CD4-positive, alpha-beta T cell treated with Interleukin-2 at 100 ng/mL for 4 hours (primary cell): ENCODE measurements at regions not wholly inside any gene's neighbourhood (a gene's known extent, or its start where the extent isn't known, plus 50 kb on each side); places are given as distances from the start of the nearest gene placed in this dataset.

Experiments
- DNase-seq: peaks from one replicate; pipeline ENCODE4 v3.0.0-alpha.2; 2020; ENCODE audit warnings: low spot score

DNA sequence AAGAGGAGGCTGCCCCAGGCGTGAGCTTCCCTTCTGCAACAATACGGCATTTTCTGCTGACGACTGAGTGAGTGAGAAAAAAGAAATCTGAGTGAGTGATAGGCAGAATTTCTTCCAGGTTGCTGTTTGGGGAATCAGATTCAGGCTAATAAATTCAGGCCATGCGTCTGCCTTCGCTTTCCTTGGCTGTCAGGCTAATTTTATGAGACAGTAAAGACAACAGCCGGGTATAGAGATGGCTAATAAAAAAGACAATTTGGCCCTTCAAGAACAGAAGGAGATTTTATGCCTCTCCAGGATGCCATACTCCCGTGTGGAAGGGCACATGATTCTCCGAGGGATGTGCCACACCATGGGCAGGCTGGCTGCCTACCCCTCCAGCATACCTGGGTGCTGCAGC is 145.9 kb upstream of the UBL3 start:
- no peak for DNase-seq

DNA sequence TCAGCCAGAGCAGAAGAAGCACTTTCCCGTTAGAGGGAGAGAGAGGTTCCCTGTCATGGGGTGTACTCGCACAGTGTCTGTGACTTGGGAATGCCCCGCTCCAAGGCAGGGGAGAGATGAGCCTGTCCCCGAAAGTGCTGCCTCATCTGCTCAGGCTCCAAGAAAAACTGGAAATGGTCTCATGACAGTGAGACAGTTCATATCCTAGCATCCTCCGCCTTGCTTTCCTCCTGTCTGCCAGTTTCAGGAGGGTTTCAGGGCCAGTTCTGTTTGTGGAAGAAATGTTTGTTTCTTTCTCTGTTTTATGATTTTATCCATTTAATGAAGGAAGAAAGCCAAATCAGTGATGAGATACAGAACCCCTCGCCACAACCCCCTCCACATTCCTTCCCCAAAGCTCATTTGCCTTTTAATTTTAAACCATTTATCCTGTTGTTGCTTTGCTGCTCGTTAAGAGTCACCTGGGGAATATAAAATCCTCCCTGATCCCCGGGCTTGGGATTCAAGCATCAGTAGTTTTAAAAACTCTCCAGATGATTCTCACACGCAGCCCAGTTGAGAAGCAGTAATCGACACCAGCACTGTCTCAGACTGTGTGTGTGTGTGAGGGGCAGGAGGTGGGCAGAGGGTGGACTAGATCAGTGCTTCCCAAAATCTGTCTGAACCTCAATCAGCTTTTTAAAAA is 144.6 kb upstream of the UBL3 start:
- DNase-seq = no peak

DNA sequence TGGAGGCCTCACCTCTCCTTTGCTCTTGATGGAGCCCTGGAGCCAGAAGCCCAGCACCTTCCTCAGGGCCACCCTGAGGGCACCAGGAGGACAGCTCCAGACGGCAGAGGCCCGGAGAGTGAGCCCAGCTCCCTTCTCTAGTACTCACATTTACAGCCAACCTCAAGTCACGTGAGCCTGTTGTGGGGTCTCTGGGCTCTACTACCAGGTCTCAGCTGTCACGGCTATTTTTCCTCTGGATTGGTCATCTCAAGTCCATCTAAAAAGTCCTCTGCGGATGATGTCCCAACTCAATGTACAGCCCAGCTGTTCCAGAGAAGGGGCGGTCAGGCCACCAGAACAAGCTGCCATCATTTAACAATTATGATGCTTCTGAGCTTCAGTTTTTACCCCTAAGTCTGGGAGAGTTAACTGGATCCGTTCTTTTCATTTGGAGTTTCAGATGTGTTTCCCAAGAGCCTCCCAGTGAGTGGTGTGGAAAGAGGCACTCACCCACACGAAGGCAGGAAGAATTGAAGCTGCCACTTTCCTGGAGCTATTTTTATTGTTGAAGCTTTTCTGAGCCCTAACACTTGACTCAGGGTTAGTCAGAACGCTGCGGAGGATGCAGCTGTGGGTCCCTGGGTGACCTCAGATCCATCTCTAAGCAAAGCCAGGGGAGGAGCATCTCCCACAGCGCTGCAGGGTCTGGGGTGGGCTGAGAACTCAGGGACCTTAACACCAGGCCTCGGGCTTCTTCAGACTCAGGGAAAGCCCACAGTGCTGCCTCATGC is 143.5 kb upstream of the UBL3 start:
- DNase-seq = no peak

DNA sequence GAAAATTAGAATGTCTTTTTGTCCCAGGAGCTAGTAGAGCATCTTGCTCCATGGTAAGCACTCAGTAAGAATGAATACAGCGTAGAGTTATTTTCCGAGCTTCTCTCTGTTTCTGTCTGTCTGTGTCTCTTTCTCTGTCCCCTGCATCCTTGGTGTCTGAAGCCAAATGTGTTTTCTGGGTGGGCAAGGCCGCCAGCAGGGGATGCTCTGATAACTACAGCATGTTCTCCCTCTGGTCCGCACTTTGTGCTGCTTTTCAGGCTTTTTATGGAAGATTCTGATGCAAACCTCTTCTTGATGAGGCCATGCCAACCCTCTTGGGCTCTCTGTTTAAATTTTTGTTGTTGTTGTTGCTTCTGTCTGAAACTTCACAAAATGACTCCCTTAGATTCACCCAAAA is 142.8 kb upstream of the UBL3 start:
- DNase-seq = no peak

GRCh38 chr13:29991343-29991742 is 140.9 kb upstream of the UBL3 start:
- no peak for DNase-seq

DNA sequence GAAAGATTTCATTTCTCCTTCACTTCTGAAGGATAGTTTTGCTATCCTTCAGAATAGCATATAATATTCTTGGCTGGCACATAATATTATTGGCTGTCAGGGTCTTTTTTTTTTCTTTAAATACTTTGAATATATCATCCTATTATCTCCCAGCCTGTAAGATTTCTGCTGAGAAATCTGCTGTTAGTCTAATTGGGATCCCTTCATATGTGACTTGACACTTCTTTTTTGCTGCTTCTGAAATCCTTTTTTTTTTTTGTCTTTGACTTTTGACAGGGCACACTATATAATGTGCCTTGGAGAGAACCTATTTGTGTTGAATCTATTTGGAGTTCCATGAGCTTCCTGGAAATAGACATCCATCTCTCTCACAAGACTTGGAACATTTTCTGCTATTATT is 136.9 kb upstream of the UBL3 start:
- no peak for DNase-seq

- no peak for DNase-seq
Observed at GRCh38 chr13:29980339-29980738, 129.9 kb upstream of the UBL3 start.

DNA sequence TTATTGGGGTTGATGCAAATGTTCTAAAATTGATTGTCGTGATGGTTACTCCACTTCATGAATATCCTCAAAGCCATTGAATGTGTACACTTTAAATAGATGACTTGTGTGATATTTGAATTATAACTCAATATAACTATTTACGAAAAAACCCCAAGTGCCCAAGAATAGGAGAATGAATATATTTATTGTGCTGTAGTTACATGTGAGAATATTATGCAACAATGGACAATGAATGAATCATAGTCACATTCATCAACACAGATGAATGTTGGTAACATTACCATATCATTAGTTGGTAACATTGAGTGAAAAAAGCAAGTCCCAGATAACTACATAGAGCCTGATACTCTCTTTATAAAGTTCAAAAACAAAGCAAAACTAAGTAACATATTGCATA is 127.8 kb upstream of the UBL3 start:
- DNase-seq = no peak

DNA sequence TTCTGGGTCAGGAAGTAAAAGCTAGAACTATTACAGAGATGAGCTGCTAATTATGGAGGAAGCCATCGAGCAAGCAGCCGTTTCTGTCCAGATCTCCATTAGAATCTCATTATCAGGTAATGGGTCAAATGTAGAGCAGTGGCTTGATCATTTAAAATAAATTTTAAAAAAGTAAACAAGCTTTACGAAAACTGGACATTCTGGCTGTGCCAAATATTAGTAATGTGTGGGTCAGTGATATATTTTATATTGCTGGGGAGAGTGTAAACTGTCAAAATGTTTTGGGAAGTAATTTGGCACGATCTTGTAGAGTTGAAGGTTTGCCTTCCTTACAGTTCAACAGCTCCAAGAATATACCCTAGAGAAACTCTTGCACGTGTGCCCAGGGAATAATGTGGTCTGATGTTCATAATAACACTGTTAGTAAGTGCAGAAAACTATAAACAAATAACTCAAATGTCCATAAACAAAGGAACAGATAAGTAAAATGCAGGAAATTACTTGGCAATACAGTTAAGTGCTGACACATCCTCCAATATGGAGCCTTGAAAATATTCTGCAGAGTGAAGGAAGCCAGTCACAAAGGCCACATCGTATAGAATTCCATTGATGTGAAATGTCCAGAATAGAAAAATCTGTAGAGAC is 127.2 kb upstream of the UBL3 start:
- DNase-seq = no peak

GRCh38 chr13:29976535-29976934 is 126.1 kb upstream of the UBL3 start:
- DNase-seq = no peak

GRCh38 chr13:29975283-29975682 is 124.9 kb upstream of the UBL3 start:
- DNase-seq = no peak

DNA sequence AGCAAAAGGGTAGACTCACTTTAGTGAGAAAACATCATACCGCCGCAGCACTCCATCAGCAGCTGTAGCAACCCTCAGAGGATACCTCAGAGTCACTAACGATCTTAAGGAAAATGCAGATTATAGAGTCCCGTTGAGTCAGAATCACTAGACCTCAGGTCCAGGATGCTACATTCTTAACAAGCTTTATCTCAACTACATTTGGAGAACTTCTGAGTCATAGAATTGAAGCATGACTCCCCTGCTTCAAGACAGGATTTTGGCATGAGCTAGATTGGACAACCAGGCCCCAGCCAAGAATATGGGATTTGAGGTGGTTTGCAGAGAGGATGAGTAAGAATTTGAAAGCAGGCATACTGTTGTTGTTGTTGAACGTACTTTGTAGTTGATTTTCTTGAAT is 118.9 kb upstream of the UBL3 start:
- DNase-seq = no peak

DNA sequence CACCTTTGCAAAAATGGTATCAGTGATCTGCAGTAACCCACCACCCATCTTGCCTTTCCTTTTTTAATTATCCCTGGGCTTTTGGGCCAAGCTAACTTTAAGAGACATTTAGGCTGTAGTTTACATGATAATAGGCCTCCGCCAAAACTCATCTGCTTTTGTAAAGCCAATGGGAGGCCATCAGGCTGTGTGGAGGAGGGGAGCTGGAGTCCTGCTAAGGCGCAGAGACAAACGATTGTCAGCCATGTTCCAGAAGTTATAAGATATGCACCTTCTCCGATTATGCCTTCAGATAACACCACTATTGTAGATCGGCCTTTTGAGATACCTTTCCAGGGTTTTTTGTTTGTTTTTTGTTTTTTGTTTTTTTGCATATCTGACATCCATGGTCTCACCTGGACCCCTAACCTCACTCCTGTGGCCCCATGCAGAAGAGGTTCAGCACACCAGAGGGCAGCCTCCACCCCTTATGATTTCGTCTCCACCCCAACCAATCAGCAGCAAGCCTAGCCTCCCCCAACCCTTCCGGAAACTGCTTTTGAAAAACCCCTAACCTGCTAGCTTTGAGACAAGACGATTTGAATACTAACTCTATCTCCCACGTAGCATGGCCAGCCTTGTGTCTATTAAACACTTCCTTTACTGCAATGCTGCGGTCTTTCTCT is 113.9 kb upstream of the UBL3 start:
- no peak for DNase-seq

DNA sequence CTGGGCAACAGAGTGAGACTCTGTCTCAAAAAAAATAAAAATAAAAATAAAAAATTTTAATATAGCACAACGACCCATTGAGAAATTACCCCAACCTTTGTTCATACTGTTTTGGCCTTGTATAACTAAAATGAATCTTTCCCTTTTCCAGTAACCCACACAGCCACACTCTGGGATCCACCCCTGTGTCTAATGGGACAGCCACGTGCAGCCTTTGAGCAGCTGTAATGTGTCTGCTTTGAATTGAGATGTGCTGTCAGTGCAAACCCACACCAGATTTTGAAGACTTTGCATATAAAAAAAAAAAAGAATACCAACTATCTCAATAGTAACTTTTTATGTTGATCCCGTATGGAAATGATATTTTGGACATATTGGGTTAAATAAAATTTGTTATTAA is 112.7 kb upstream of the UBL3 start:
- DNase-seq = no peak

GRCh38 chr13:29961036-29961670 is 110.7 kb upstream of the UBL3 start:
- no peak for DNase-seq

GRCh38 chr13:29959603-29960002 is 109.2 kb upstream of the UBL3 start:
- DNase-seq = no peak

DNA sequence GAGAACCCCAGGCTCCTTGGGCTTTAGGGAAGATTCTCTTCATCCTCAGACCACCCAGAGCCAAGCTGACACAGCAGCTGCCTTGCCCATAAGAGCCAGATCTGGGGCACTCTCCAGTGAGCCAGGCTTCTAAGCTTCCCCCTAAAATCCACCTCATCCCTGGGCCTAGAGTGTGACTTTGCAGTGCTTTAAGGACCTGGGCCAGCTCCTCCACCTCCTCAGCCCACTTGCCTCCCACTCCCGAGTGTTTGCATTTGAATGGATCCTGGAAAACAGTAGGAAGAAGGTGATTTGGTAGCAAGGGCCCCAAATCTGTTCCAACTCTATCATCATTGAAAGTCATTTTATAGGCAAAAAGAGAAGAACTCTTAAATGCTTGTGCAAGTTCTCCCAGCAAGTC is 108.7 kb upstream of the UBL3 start:
- DNase-seq = no peak

- DNase-seq = no peak
Observed at GRCh38 chr13:29958476-29958875, 108.1 kb upstream of the UBL3 start.

- DNase-seq = no peak
Observed at GRCh38 chr13:29957320-29957719, 106.9 kb upstream of the UBL3 start.

GRCh38 chr13:29956853-29957252 is 106.4 kb upstream of the UBL3 start:
- no peak for DNase-seq

DNA sequence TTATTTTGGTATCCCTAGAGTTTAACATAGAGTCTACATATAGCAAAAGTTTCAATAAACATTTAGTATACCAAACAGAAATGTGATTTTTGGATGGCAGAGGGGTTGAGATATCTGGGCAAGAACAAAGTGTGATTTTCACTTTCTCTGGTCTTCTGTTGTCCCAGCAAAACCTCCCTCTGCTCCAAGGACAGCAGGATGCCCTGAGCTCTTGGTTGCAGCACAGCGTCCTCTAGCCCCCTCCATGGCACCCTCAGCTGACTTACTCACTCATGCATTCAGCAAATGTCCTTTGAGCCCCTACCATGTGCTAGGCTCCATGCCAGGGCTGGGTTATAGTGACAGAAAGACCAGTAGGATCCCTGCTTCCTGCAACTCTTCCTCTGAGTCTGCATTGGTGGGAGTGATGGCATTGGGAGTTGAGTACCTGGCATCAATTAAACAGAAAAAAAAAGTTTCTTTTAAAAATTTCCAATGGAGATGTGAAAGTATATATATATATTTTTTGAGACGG is 104.8 kb upstream of the UBL3 start:
- DNase-seq = no peak
